OCI-LY7 (cell line): ENCODE measurements at regions not wholly inside any gene's neighbourhood (a gene's known extent, or its start where the extent isn't known, plus 50 kb on each side); places are given as distances from the start of the nearest gene placed in this dataset.

Experiments
- BruUV-seq: library from RNA; stranded (reverse); fragments of 400-500 nt; replicated peaks from 2 replicates; lab custom pipeline; 2021; lab: Mats Ljungman, UMichigan
- CTCF ChIA-PET: fragments of 300-600 bp; sonication (Branson Sonifier 250); formaldehyde crosslinking; loops from one replicate; lab custom pipeline; 2022; ENCODE audit warnings: antibody characterized with exemption; ENCODE audit not compliant: unreplicated experiment; lab: Charles Lee
- POLR2A ChIA-PET: fragments of 300-600 bp; sonication (Branson Sonifier 250); formaldehyde crosslinking; loops from one replicate; lab custom pipeline; 2022; ENCODE audit warnings: antibody characterized with exemption; lab: Charles Lee
- DNase-seq: peaks from one replicate; pipeline ENCODE4 v3.0.0-alpha.2; 2015; ENCODE audit warnings: low spot score
- H2AFZ ChIP-seq: fragments of 200-600 bp; sonication (generic), shearing (Covaris generic); 2 replicates; pipeline ENCODE4 v1.6.1; 2014; ENCODE audit warnings: mild to moderate bottlenecking, antibody characterized with exemption, low read length, moderate library complexity
- H3K27ac ChIP-seq: fragments of 200-600 bp; sonication (generic); 2 replicates; pipeline ENCODE4 v1.5.1; 2014; ENCODE audit warnings: mixed run types, low read depth, mild to moderate bottlenecking, moderate library complexity, low read length, inconsistent platforms; ENCODE audit not compliant: poor library complexity, severe bottlenecking
- H3K36me3 ChIP-seq: fragments of 200-600 bp; sonication (generic); 2 replicates; pipeline ENCODE4 v1.6.1; 2014; ENCODE audit warnings: mild to moderate bottlenecking, antibody characterized with exemption, low read length, moderate library complexity, mixed read lengths; ENCODE audit not compliant: insufficient read depth
- H3K4me1 ChIP-seq: fragments of 200-600 bp; sonication (generic); 2 replicates; pipeline ENCODE4 v1.5.1; 2014; ENCODE audit warnings: mild to moderate bottlenecking, low read length; ENCODE audit not compliant: insufficient read depth, poor library complexity, severe bottlenecking
- H3K4me2 ChIP-seq: fragments of 200-600 bp; sonication (generic); 2 replicates; pipeline ENCODE4 v1.6.1; 2014; ENCODE audit warnings: mild to moderate bottlenecking, low read length
- H3K4me3 ChIP-seq: fragments of 200-600 bp; sonication (generic); 2 replicates; pipeline ENCODE4 v1.5.1; 2014; ENCODE audit warnings: mild to moderate bottlenecking, low read depth, low read length; ENCODE audit not compliant: poor library complexity, severe bottlenecking
- H3K79me2 ChIP-seq: fragments of 200-600 bp; sonication (generic); 2 replicates; pipeline ENCODE4 v1.6.1; 2016; ENCODE audit warnings: low read depth, mild to moderate bottlenecking, low read length, moderate library complexity, mixed read lengths; ENCODE audit not compliant: insufficient read depth
- H3K9me2 ChIP-seq: fragments of 200-600 bp; sonication (generic); 2 replicates; pipeline ENCODE4 v1.6.1; 2016; ENCODE audit warnings: mild to moderate bottlenecking, low read length, mixed read lengths; ENCODE audit not compliant: insufficient read depth
- H3K9me3 ChIP-seq: fragments of 200-600 bp; sonication (generic); 2 replicates; pipeline ENCODE4 v1.6.1; 2014; ENCODE audit warnings: mild to moderate bottlenecking, mixed run types, low read length, mixed read lengths
- H4K20me1 ChIP-seq: fragments of 200-600 bp; sonication (generic); 2 replicates; pipeline ENCODE4 v1.6.1; 2014; ENCODE audit warnings: mild to moderate bottlenecking, antibody characterized with exemption, low read length, moderate library complexity, mixed read lengths; ENCODE audit not compliant: insufficient read depth
- CTCF ChIP-seq: fragments of 200-600 bp; sonication (generic); conservative IDR thresholded peaks from 2 replicates; pipeline ENCODE4 v1.5.1; 2014; ENCODE audit warnings: mild to moderate bottlenecking, antibody characterized with exemption, low read length, moderate library complexity, mixed read lengths
- EZH2phosphoT487 ChIP-seq: fragments of 200-600 bp; sonication (generic); IDR thresholded peaks from 2 replicates; pipeline ENCODE4 v1.6.1; 2018; ENCODE audit warnings: low read depth, borderline replicate concordance, mild to moderate bottlenecking, mixed run types, antibody characterized with exemption, low read length, moderate library complexity, mixed read lengths
- intact Hi-C: fragments of 100-400 bp; cut with micrococcal nuclease; formaldehyde crosslinking; loops from one replicate; pipeline ENCODE4 v1.10.0; 2022; ENCODE audit not compliant: unreplicated experiment

GRCh38 chr18:70513502-70514171, 224.8 kb downstream of the SOCS6 start:
- Histone ChIP-seq H4K20me1 (no peaks in the 10 kb centered on the region), H3K9me2 (no peaks in the 10 kb centered on the region), H2AFZ (no peak overlapping the region), H3K9me3 (no peaks in the 10 kb centered on the region), H3K4me2 (no peak overlapping the region), H3K4me3 (no peak overlapping the region), H3K79me2 (no peaks in the 10 kb centered on the region), H3K36me3 (no peaks in the 10 kb centered on the region), H3K27ac (no peak overlapping the region), H3K4me1 (no peaks in the 10 kb centered on the region)
- TF ChIP-seq CTCF, result no peak
- TF ChIP-seq EZH2phosphoT487, result no peak
- CTCF ChIA-PET, result no interaction called here
- DNase-seq, result no peak
- intact Hi-C loops, result no loop called here
- no TSS peak for BruUV-seq
- POLR2A ChIA-PET, result interaction anchor here (0.6 kb wide), 1 partner anchor 1376 kb away, joined by 3 read pairs; no protein-coding TSS in a partner anchor

- no peaks in the 10 kb centered on the region for H4K20me1 ChIP-seq
- H3K36me3 ChIP-seq, result no peaks in the 10 kb centered on the region
- intact Hi-C loops, result no loop called here
- POLR2A ChIA-PET, result no interaction called here
- H3K79me2 ChIP-seq, result no peaks in the 10 kb centered on the region
- CTCF ChIA-PET, result no interaction called here
- no TSS peak for BruUV-seq
- TF ChIP-seq EZH2phosphoT487 (no peak), CTCF (no peak)
- no peak overlapping the region for H3K27ac ChIP-seq
- no peak overlapping the region for H3K4me3 ChIP-seq
- no peak overlapping the region for H2AFZ ChIP-seq
- DNase-seq, result no peak
- H3K9me2 ChIP-seq, result no peaks in the 10 kb centered on the region
- no peak overlapping the region for H3K4me2 ChIP-seq
- H3K9me3 ChIP-seq, result no peaks in the 10 kb centered on the region
- H3K4me1 ChIP-seq, result no peaks in the 10 kb centered on the region
Observed at GRCh38 chr18:70507970-70508369, 219.1 kb downstream of the SOCS6 start.

DNA sequence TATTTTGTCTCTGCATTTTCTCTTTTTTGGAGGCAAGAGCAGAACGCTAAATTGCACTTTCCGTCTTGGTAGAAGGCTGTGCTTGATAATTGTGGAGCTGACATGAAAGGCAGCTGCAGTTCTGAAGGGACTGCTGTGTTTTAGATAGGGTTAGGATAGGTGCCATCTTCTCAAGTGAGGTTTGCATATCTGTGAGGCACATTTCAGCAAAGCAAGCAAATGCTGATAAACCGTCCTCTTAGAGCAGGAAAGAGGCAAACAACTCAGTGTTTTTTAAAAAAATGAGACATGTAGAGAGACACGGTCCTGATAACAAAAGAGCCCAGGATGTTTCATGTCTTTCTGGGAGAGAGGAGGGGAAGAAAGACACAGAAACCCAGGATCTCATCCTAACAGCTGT, 217.7 kb downstream of the SOCS6 start:
- intact Hi-C loops, result no loop called here
- no peak for TF ChIP-seq EZH2phosphoT487
- TF ChIP-seq CTCF, result no peak
- Histone ChIP-seq H3K4me2 (no peak overlapping the region), H3K9me2 (no peaks in the 10 kb centered on the region), H3K9me3 (no peaks in the 10 kb centered on the region), H2AFZ (no peak overlapping the region), H3K36me3 (no peaks in the 10 kb centered on the region), H3K4me1 (no peaks in the 10 kb centered on the region), H3K27ac (no peak overlapping the region), H3K4me3 (no peak overlapping the region), H4K20me1 (no peaks in the 10 kb centered on the region), H3K79me2 (no peaks in the 10 kb centered on the region)
- POLR2A ChIA-PET, result no interaction called here
- no TSS peak for BruUV-seq
- no peak for DNase-seq
- CTCF ChIA-PET, result no interaction called here
